SIG-M5 treated with dmso at 0.1 percent for 504 hours (cell line): ENCODE measurements at regions not wholly inside any gene's neighbourhood (a gene's known extent, or its start where the extent isn't known, plus 50 kb on each side); places are given as distances from the start of the nearest gene placed in this dataset.

Experiments used
- DNase-seq: peaks from one replicate; lab custom pipeline; 2025; ENCODE audit not compliant: unreplicated experiment; lab: John Stamatoyannopoulos, UW

DNA sequence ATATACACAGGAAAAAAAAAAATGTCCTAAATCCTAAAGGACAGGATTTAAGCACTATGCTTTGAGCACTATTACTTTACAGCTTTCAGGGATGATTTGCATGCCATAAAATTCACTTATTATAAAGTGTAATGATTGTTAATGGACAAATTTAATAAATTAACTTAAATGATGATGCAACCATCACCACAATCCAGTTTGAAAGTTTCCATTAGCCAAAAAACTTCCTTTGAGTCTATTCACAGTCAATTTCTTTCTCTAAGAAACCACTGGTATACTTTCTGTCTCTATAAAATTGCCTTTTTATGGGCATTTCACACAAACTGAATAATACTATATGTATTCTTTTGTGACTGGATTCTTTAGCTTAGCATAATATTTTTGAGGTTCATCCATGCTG lies 111.1 kb upstream of the RIOK3 start:
- DNase-seq = no peak

DNA sequence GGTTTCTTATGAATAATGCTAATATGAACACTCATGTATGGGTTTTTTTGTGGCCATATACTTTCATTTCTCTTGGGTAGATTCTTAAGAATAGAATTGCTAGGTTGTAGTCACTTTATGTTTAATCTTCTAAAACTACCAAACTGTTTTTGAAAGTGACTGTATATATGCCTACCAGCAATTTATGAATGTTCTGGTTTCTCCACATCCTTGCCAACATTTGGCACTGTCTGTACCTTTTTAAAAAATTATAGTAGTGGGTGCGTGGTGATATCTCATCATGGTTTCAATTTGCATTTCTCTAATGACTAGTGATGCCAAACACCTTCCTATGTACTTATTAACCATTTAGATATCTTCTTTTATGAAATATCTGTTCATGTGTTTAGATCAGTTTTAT lies 110.6 kb upstream of the RIOK3 start:
- DNase-seq = no peak

DNA sequence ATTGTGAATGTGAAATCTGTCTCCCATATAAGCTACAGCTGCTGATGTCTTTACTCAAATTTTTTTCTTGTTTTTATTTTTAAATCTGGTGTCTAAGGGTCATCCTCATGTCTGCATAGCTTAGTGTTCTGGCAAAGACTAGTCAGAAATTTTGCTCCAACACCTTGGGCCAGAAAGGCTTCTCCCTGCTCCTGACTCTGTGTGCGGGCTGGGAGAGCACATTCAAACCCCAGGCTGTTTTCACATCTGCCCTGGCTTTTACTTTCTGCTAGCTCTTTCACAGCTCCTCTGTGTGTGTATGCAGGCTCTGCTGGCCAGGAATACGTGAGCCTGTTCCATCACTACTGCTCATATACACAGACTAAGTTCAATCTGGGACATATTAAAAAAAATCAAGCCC lies 102.9 kb upstream of the RIOK3 start:
- no peak for DNase-seq

DNA sequence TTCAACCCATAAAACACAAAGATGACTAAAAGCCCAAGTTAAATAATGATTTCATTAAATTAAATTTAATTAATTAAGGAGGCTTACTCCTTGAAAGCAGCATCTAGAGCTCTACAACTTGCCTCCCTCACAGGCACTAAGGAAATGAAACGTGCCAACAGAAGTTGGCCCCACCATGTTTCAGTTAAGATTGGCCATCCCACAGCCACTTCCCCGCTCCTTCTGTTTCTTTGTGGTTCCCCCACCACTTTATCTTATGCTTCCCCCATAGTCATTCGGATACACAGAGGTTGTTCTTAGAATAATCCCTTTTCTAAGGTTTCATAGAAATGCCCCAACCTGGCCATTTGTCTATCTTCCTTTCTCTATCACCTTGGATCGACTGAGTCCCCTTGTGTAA lies 101.6 kb upstream of the RIOK3 start:
- no peak for DNase-seq

DNA sequence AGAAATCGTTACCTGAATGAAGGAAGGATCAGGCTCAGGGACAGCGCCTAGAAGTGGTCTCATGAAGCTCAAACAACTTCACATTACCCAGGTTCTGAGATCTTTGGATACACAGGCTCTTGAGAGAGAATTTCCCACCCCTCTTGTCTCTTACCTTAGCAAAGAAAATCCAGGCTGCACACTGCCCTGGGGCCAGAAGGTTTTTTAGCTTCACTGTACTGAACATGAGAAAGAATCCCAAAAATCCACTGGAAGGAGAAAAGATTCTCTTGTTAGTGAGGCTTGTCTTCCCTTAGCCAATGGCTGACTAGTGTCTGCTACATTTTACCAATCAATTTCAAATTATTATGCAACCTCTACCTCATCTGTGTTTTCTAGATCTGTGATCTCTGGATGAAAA lies 101.0 kb upstream of the RIOK3 start:
- DNase-seq = no peak

DNA sequence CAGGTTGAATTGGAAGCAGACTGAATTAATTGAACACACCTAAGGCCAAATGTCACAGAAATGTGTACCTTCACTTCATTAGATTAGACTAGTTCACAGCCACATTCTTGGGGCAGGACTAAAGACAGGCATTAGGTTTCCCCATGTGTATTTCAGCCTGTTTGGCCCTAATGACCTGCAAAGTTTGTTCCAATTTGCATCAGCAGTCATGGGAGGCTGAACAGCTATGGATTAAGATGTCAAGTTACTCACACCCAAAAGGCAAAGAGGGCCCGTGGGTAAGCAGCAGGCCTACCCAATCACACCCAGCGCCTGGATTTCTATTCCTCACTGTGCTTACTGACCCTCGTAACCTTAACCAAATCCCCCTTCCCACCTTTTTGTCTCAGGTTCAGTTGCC lies 99.6 kb upstream of the RIOK3 start:
- DNase-seq = no peak

DNA sequence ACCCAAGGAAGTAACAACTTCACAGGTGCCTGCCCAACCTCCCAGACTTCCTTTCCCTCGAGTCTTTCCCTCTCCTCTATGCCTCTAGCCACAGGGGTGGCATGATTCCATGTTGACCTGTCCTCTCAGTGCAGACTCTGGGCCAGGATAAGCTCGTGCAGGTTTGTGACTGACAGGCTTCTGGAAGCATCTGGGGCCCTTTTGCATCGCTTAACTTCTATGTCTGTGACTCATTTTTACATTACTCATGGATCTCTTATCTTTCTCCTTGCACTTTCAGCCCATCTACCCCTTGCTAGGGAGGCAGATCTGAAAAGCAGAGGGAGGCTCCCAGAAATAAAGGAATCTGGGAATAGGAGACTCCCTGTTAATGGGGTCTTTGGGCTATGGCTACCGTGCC lies 98.5 kb upstream of the RIOK3 start:
- no peak for DNase-seq

DNA sequence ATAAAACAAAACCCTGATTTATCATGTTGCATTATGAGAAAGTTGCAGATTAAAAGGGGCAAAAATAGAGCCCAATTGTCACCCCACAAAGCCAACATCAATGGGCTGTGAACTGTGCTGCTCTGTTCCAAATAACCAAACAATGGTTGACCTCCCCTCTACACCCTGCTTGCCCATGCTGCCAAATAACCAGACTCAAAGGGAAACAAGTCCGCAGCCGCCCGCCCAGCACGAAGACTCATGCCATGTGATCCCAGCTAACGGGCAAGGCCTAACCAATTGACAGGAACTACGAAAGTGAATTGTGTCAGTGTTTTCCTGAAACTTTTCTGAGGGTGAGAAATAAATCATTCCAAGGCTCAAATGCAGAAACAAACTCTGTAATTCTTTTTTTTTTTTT lies 97.9 kb upstream of the RIOK3 start:
- no peak for DNase-seq

DNA sequence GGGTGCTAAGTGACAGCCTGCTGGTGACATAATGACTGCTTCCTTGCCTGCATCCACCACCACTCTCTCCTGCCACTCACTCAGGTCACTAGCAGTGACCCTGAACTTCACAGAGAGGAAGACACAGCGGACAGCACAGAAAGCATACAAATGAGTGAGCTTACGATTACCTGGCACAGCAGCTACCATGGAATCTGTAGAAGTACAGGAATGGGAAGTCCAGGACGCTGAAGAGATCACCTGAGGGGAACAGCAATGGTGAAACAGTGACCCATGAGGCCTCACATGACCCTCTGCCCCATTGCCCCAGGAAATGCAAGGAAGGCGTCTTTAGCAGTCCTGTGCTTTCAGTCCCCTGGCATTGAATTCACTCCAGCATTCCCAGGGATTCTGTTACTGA lies 96.7 kb upstream of the RIOK3 start:
- DNase-seq = no peak

DNA sequence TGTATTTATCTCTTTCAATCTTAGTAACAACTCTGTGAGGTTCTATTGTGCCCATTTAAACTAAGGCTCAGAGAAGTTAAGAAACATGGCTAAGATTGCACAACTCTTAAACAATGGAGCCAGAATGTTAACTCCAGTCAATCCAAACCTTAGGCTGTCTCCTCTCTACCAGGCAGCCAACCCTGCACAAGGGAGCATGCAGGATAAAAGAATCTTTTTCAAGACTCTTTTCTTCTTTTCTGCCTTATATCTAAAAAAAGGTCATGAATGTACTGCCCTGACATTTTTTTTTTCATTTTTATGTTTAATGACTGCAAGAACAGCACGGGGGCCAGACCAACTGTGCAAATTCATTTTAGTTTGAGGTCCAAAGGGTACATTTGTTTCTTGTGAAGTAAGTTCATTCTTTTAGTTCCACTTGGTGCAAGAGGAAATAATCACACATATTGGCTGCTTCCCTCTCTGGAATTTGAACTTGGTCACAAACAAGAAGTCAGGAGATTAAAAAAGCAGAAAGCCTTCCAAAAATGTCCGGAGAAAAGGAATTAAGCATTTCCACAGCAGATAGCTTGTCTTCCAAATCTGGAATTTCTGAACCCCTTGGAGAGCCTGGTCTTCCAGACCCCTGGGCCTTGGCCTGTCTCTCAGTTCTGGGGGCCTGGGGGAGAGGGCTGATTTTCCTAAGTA lies 96.0 kb upstream of the RIOK3 start:
- DNase-seq = no peak

DNA sequence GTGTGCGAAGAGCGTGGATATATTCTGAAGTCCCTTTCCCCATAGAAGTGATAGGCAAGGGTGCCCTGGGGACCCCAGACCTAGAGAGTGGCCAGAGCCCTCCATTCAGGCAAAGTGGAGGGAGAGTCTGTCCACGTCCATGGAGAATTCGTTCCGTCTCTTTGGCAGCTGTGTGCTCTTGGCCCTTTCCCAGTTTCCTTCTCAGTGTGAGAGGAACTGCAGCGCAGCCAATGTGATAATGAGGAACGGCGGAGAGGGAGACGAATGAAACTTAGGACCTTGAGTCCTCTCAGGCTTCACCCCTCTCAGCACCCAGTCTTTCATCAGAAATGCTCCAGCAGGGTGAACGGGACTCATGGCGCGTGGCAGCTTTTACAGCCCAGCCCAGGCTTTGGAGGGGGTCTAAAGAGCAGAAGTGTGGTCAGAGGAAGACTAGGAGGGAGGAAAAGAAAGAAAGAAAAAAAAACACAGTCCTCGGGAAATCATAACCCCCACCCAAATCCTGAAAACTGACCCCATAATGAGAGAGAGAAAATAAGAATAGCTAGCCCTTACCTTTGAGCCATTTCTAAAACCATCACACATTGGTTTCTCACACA lies 95.0 kb upstream of the RIOK3 start:
- DNase-seq = no peak

DNA sequence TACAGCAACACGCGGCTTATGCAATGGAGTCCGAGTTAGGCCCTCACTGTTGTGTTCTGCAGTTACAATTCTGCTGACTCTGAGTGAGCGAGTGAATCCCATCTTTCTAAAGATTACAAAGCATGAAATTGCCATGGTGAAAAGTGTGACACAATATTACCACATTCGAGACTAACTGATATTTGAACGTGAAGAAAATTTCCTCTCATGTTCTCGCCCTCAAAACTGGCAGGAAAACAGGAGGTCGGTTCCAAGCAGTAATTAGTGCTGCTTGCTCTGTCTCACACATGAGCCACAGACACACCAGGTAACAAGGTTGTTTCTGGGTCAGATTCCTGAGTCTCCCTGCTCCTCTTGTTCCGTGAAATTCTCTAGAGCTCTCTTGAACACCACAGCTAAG lies 93.7 kb upstream of the RIOK3 start:
- DNase-seq = no peak

DNA sequence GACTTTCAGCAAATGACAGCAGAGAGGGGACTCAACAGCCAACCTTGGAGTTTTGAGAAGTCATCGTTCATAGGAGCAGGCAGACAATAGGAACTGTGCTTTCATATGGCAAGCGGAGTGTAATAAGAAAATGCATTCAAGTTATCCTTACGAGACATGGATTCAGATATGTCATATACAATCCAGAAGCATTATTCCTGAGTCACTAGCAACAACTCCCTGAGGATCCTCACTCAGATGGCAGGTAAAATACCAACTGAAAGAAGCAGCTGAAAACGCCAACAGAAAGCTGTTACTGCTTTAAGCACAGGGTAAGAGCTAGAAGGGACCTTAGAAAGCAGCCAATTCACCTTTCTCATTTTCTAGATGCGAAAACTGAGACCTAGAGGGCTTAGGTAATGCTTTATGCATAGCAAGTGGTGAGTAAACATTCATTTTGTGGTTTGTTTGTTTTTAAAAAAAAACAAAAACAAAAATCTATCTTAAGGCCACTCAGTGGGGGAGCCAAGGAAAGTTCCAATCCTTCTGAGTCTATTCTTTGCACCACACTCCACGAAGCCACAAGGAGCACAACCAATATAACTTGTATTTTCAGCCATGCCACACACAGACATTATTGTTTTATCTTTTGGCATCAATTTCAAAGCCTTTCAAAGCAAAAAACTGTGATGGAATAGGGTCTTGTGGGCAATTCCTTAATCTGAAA lies 89.1 kb upstream of the RIOK3 start:
- no peak for DNase-seq

DNA sequence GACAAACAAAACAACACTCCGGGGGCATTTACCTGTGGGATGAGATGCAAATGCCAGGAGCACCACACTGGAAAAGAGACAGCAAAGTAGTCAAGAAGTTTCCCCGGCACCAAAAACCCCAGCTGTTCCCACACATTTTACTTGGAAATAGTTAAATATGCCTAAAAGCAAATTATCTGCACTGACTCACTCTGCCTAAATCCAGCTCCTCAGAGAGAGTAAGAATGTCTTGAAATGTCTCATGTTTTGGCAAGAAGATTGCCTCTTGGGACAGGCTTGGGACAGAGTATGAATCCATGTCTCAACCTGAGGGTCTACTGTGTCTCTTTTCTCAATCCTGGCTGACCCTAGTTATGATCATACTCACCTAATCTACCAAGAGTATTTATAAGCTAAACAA lies 87.5 kb upstream of the RIOK3 start:
- no peak for DNase-seq

DNA sequence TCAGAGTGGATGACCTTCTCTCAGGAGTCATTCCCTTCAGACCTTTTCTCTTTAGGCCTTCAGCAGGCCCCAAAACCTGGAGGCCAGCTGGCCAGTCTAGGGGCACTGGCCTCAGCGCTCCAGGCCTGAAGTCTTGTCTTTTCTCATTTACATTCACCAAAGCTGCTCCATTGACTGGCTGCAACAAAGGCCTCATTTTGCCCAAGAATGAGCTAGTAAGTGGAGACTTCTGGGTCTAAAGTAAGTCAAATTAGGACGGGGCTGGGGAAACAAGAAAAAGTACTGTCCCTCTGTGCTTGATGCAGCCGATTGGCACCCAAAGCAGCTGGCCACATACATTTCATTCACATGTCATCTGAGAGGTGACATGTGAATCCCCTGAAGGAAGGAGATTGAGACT lies 83.8 kb upstream of the RIOK3 start:
- no peak for DNase-seq

DNA sequence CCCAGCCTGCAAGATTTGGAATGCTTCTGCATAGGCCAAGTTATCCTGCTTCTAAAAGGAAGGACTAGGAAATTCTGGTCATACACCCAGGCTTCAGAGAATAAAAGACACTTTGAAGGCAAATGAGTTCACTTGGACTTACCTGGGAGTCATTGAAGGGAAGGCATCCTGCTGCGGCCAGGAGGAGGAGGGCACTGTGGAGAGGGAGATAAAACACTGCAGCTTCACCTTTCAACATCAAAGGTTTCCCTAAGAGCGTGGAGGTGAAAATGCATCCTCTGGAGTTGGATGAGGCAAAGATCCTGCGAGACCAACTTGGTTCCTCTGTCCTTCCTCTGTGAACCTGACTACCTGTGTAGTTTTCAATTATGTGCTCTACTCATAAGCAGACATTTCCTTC lies 79.5 kb upstream of the RIOK3 start:
- DNase-seq = no peak

DNA sequence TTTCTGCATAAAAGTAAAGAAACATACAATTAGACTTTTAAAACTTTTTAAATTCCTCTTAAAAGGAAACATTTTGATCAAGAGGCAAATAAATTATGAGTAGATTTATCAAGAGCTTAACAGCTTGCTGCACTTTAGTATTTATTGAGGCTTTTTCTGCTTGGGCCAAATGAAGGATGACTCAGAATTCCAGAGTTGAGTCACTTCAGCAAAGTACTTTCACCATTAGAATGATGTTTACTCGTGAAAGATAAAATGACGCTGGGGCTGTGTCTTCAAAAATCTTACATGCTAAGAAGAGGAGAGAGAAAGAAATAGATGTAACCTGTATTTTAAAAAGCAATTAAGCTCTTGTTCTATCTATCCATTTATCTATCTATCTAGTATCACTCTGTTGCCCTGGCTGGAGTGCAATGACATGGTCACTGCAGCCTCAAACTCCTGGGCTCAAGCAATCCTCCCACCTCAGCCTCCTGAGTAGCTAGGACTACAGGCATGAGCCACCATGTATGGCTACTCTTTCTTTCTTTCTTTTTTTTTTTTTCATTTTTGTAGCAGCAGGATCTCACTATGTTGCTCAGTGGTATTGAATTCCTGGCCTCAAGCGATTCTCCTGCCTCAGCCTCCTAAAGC lies 75.3 kb upstream of the RIOK3 start:
- DNase-seq = no peak

DNA sequence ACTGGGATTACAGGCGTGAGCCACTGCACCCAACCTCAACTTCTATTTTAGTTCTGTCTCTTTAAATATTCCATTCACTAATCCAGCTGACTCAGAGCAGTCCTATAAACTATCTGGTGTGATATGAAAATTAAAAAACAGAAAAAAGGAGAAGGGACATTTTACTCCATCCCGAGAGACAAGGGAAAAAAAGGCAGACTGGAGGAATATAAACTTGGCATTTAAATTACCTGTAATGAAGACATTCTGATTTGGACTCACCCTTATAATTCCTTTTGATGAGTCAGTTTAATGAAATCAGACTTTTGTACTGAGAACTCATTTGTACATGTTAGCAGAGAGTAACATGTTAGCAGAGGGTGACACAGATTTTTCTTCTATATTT lies 74.8 kb upstream of the RIOK3 start:
- DNase-seq = no peak

DNA sequence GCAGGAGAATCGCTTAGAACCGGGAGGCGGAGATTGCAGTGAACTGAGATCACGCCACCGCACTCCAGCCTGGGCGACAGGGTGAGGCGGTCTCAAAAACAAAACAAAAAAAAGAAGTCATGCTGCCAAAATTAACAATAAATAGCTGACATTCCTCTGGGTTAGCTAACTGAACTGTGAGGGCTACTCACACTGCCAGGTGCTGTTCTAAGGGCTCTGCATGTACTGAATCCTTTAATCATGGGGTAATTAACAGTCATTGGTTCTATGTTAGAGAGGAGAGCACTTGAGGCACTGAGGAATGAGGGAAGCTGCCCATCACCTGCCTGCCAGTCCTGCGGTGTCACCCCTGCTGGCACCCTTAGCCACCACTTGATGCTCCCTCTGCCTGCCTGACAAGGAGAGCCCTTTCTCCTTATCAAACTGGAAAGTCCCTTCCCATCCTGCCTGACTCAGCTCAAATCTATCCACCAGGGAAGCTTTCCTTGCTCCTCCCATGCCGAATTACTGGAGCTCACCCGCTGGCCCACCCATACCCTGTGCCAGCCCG lies 73.0 kb upstream of the RIOK3 start:
- DNase-seq = no peak

DNA sequence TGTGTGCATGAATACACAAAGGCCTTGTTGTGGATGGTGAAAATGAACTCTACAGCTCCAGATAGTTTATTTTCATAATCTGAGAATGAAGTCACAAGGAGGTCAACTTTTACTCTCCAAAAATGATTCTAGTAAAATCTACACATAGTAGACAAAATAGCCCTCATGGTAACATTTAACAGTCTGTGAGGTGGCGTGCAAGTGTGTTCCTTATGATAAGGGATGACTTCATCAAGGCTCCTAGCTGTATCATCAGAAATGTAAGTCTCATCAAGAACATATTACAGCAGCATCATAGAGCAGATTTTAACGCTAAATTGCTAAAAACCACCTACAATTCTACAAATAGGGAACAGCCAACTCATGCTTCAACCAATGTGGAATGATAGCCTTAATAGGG lies 72.3 kb upstream of the RIOK3 start:
- DNase-seq = no peak

DNA sequence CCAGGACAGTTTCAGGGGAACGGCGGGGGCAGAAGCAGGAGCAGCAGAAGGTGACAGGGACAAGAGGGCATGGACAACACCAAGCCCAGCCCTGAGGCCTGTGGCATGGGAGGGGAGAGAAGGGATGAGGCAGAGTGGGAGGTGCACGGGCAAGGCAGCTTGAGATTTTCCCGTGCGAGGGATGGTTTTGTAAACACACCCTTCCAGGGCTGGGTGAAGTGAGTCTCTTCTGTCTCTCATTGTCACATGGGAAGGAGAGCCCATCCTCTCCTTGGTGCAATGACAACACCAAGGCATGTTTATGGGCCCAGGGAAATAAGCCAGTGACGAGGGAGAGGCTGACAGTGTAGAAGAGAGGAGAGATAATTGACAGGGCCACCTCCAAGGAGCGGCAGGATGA lies 69.6 kb upstream of the RIOK3 start:
- no peak for DNase-seq
